ENCODE measurements at regions not wholly inside any gene's neighbourhood (a gene's known extent, or its start where the extent isn't known, plus 50 kb on each side); places are given as distances from the start of the nearest gene placed in this dataset.

DNA sequence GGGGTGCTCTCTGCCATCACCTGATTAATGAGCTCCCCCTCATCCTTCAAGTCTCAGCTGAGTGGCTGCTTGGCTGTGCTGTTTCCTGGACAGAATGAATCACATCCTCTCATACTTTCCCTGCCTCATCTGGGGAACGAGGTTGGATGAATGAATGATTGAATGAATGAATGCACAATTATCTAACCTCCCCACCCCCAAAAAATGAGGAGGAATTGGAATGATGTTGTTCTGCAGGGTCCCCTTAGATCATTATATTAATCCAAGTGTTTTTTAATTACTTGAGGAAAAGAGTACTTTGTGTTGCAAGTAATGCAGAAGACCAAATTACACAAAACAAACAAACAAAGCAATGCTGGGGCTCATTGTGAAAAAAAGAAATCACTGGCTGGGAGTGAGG is 240.2 kb downstream of the BUB3 start:
- TF ChIP-seq, protein P1, sequence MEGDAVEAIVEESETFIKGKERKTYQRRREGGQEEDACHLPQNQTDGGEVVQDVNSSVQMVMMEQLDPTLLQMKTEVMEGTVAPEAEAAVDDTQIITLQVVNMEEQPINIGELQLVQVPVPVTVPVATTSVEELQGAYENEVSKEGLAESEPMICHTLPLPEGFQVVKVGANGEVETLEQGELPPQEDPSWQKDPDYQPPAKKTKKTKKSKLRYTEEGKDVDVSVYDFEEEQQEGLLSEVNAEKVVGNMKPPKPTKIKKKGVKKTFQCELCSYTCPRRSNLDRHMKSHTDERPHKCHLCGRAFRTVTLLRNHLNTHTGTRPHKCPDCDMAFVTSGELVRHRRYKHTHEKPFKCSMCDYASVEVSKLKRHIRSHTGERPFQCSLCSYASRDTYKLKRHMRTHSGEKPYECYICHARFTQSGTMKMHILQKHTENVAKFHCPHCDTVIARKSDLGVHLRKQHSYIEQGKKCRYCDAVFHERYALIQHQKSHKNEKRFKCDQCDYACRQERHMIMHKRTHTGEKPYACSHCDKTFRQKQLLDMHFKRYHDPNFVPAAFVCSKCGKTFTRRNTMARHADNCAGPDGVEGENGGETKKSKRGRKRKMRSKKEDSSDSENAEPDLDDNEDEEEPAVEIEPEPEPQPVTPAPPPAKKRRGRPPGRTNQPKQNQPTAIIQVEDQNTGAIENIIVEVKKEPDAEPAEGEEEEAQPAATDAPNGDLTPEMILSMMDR (IDR thresholded peaks at IDR 0.05) = no peak
- no peak for TF ChIP-seq POLR2A (IDR thresholded peaks at IDR 0.05)
